ENCODE measurements at regions not wholly inside any gene's neighbourhood (a gene's known extent, or its start where the extent isn't known, plus 50 kb on each side); places are given as distances from the start of the nearest gene placed in this dataset.
A peak's percentile ranks its signal among the peaks of the same experiment; 100 is the strongest.

DNA sequence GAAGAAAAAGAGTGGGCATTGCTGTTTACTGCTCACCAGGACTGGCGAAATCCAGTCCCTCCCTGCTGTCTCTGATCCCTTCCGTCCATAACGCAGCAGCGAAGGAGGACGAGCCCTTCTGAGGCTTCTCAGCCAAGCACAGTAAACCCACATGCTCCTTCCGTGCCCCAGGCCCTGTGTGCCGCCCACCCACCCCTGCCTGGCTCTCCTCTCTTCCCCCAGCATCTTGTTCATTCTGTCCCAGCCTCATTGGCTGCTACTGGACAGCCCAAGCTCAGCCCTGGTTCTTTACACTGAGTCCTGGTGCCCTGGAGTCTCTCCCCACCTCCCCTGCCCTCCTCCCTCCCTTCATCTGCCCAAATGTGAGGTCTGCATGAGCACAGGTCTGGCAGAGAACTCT lies 559.7 kb downstream of the BRD1 start:
- intact Hi-C loops (cut with micrococcal nuclease): no loop called here
- Histone ChIP-seq H3K27ac (ENCODE audit: low read length) (no peak overlapping the region), H3K4me1 (ENCODE audit: control insufficient read depth, insufficient read depth, low read length) (no peaks in the 10 kb centered on the region), H3K4me3 (ENCODE audit: low read length) (no peak overlapping the region), H3K27me3 (ENCODE audit: control insufficient read depth, insufficient read depth, low read length) (peaks cover 4% of the 10 kb centered on the region), H3K9me3 (ENCODE audit: control insufficient read depth, insufficient read depth, low read length) (no peaks in the 10 kb centered on the region), H3K36me3 (ENCODE audit: control insufficient read depth, insufficient read depth, low read length) (no peaks in the 10 kb centered on the region)
- no peak for DNase-seq
- no peaks in the 10 kb centered on the region for H3K9me3 Mint-ChIP-seq
- no peaks in the 10 kb centered on the region for H3K36me3 Mint-ChIP-seq
- no peak for ATAC-seq
- TF ChIP-seq CTCF (IDR thresholded peaks at IDR 0.05): no peak
- no peak overlapping the region for H3K4me3 Mint-ChIP-seq
- peaks cover 16 to 45% of the 10 kb centered on the region in 2 donors for H3K27me3 Mint-ChIP-seq (ENCODE audit: low read depth in 2 of 2)
- no peak overlapping the region for H3K27ac Mint-ChIP-seq
- H3K4me1 Mint-ChIP-seq: no peaks in the 10 kb centered on the region
- 46% methylated on average over 7 of the region's 7 CpGs for WGBS (ENCODE audit: insufficient coverage)

DNA sequence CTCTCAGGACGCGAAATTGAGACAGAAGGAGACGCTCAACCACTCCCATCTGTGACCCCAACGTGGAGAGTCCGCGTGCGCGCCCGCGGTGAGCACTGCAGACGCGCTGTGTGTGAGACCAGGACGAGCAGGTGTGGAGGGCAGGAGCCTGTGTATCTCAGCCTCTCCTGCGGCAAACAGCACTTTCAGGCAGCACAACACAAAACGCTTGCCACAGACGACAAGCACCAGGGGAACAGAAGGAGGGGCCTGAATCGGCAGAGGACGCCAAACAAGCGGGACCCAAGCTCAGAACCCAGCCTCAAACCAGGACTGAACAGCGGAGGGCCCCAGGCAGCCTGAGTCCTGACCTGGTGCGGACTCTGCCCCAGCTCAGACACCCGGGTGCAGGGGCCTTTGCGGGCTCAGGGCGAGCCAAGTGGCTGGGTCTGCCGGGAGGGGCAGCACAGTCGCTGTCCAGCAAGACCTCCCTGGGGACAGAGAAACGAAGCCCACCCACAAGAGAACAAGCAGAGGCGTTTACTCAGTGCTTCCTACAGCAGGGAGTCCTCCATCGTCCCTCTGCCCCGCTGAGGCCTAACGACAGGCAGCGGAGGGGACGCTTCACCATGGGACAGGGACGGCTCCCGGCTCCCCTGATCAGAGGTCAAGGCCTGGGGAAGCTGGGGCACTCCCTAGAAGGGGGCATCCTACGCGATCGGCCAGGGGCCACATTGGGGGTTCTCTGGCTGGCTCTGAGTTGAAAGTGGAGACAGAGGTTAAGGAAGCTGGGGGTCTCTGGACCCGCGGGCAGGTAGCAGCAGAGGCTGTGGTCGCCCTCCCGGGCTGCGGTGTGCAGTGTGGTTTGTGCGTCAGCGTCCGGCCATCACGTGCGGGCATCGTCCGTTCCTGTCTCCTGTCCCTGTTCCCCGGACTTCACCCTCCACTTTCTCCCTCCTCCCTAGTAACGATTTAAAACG lies 560.8 kb downstream of the BRD1 start:
- Mint-ChIP-seq H3K4me3 (no peak overlapping the region), H3K27me3 (ENCODE audit: low read depth in 2 of 2) (peaks cover 16 to 45% of the 10 kb centered on the region in 2 donors), H3K9me3 (no peaks in the 10 kb centered on the region), H3K36me3 (no peaks in the 10 kb centered on the region), H3K4me1 (no peaks in the 10 kb centered on the region), H3K27ac (no peak overlapping the region)
- intact Hi-C loops (cut with micrococcal nuclease): no loop called here
- H3K27me3 ChIP-seq (ENCODE audit: control insufficient read depth, insufficient read depth, low read length): peaks cover 4% of the 10 kb centered on the region
- ATAC-seq: peak in 1 of 3 donors; percentile 36
- no peaks in the 10 kb centered on the region for H3K36me3 ChIP-seq (ENCODE audit: control insufficient read depth, insufficient read depth, low read length)
- TF ChIP-seq CTCF (IDR thresholded peaks at IDR 0.05): no peak
- 74% methylated on average over 52 of the region's 53 CpGs for WGBS (ENCODE audit: insufficient coverage)
- no peaks in the 10 kb centered on the region for H3K4me1 ChIP-seq (ENCODE audit: control insufficient read depth, insufficient read depth, low read length)
- DNase-seq: no peak
- no peak overlapping the region for H3K4me3 ChIP-seq (ENCODE audit: low read length)
- H3K27ac ChIP-seq (ENCODE audit: low read length): no peak overlapping the region
- H3K9me3 ChIP-seq (ENCODE audit: control insufficient read depth, insufficient read depth, low read length): no peaks in the 10 kb centered on the region

DNA sequence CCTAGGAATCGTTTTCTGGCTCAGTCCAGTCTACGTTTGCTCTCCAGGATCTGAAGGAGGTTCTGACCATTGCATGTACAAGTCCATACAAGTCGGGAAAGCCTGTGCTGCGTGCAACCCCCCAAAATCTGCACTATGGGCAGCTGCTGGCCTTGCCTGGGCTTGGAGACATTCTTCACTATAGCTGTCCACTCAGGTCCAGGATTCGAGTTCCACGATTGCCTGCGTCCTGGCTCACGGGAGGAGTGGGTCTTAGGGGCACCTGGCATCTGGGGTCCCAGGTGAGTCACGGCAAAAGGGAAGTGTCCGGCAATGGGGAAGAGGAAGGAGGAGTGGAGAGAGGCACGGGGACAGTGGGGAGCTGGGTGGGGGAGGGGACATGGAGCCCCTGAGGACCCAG lies 563.0 kb downstream of the BRD1 start:
- DNase-seq (no peak), ATAC-seq (no peak)
- Histone ChIP-seq H3K36me3 (ENCODE audit: control insufficient read depth, insufficient read depth, low read length) (no peaks in the 10 kb centered on the region), H3K27me3 (ENCODE audit: control insufficient read depth, insufficient read depth, low read length) (no peaks in the 10 kb centered on the region), H3K27ac (ENCODE audit: low read length) (no peak overlapping the region), H3K9me3 (ENCODE audit: control insufficient read depth, insufficient read depth, low read length) (no peaks in the 10 kb centered on the region), H3K4me1 (ENCODE audit: control insufficient read depth, insufficient read depth, low read length) (no peaks in the 10 kb centered on the region), H3K4me3 (ENCODE audit: low read length) (no peak overlapping the region)
- Mint-ChIP-seq H3K4me1 (no peaks in the 10 kb centered on the region), H3K9me3 (no peaks in the 10 kb centered on the region), H3K4me3 (no peak overlapping the region), H3K36me3 (no peaks in the 10 kb centered on the region), H3K27me3 (ENCODE audit: low read depth in 2 of 2) (peaks cover 14 to 32% of the 10 kb centered on the region in 2 donors), H3K27ac (no peak overlapping the region)
- intact Hi-C loops (cut with micrococcal nuclease): no loop called here
- TF ChIP-seq CTCF (IDR thresholded peaks at IDR 0.05): no peak
- 69% methylated on average over 11 of the region's 11 CpGs for WGBS (ENCODE audit: insufficient coverage)
